Panc1 (cell line): ENCODE measurements at regions not wholly inside any gene's neighbourhood (a gene's known extent, or its start where the extent isn't known, plus 50 kb on each side); places are given as distances from the start of the nearest gene placed in this dataset.

Source experiments
- POLR2AphosphoS5 ChIP-seq: IDR thresholded peaks from 2 replicates; pipeline ENCODE4 v1.6.1; 2012; ENCODE audit warnings: mild to moderate bottlenecking, low read depth, low read length, moderate library complexity
- TF ChIP-seq, protein P1 (sequence below): fragments of 450-650 bp; IDR thresholded peaks from 2 replicates; pipeline ENCODE4 v1.5.1; 2017; ENCODE audit warnings: mild to moderate bottlenecking
- TF ChIP-seq, protein P2 (sequence below), 2 experiments: IDR thresholded peaks; 2 replicates each; pipeline ENCODE4 v1.6.1; 2011 to 2012; ENCODE audit warnings: low read depth in 2 of 2, control low read depth in 1 of 2, low read length in 1 of 2, mild to moderate bottlenecking in 1 of 2, moderate library complexity in 1 of 2; ENCODE audit not compliant: insufficient read depth in 1 of 2

DNA sequence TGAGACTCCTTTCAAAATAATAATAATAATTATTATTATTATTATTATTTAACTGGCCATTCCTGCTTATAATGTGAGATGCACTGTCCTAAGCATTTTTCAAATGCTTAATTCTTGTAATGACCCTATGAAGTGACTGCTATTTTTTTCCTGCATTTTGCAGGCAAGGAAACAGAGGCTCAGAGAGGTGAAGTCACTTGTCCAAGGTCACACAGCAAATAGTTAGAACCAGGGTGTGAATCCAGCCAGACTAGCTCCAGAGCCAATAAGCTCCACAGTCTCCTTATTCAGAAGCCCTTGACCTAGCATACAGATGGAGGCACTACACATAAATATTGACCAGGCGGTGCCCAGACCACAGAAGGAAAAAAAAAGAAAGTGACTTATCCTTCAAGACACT, 77.5 kb upstream of the CACNA1A start:
- TF ChIP-seq, protein P1, sequence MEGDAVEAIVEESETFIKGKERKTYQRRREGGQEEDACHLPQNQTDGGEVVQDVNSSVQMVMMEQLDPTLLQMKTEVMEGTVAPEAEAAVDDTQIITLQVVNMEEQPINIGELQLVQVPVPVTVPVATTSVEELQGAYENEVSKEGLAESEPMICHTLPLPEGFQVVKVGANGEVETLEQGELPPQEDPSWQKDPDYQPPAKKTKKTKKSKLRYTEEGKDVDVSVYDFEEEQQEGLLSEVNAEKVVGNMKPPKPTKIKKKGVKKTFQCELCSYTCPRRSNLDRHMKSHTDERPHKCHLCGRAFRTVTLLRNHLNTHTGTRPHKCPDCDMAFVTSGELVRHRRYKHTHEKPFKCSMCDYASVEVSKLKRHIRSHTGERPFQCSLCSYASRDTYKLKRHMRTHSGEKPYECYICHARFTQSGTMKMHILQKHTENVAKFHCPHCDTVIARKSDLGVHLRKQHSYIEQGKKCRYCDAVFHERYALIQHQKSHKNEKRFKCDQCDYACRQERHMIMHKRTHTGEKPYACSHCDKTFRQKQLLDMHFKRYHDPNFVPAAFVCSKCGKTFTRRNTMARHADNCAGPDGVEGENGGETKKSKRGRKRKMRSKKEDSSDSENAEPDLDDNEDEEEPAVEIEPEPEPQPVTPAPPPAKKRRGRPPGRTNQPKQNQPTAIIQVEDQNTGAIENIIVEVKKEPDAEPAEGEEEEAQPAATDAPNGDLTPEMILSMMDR, result no peak
- TF ChIP-seq POLR2AphosphoS5, result no peak
- TF ChIP-seq, protein P2, sequence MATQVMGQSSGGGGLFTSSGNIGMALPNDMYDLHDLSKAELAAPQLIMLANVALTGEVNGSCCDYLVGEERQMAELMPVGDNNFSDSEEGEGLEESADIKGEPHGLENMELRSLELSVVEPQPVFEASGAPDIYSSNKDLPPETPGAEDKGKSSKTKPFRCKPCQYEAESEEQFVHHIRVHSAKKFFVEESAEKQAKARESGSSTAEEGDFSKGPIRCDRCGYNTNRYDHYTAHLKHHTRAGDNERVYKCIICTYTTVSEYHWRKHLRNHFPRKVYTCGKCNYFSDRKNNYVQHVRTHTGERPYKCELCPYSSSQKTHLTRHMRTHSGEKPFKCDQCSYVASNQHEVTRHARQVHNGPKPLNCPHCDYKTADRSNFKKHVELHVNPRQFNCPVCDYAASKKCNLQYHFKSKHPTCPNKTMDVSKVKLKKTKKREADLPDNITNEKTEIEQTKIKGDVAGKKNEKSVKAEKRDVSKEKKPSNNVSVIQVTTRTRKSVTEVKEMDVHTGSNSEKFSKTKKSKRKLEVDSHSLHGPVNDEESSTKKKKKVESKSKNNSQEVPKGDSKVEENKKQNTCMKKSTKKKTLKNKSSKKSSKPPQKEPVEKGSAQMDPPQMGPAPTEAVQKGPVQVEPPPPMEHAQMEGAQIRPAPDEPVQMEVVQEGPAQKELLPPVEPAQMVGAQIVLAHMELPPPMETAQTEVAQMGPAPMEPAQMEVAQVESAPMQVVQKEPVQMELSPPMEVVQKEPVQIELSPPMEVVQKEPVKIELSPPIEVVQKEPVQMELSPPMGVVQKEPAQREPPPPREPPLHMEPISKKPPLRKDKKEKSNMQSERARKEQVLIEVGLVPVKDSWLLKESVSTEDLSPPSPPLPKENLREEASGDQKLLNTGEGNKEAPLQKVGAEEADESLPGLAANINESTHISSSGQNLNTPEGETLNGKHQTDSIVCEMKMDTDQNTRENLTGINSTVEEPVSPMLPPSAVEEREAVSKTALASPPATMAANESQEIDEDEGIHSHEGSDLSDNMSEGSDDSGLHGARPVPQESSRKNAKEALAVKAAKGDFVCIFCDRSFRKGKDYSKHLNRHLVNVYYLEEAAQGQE (IDR thresholded peaks at IDR 0.05; ENCODE audit: insufficient read depth in 1 of 2, low read depth in 2 of 2, low read length in 1 of 2), result no peak
